Occipital lobe (tissue), 1 donor: ENCODE measurements at regions not wholly inside any gene's neighbourhood (a gene's known extent, or its start where the extent isn't known, plus 50 kb on each side); places are given as distances from the start of the nearest gene placed in this dataset.

Experiments used
- DNase-seq: peaks from one replicate; lab custom pipeline; 2025; lab: John Stamatoyannopoulos, UW

GRCh38 chr1:86229405-86229975 lies 72.9 kb upstream of the COL24A1 start:
- no peak for DNase-seq

- no peak for DNase-seq
Measured at GRCh38 chr1:86228546-86228945, 72.0 kb upstream of the COL24A1 start.

- DNase-seq: no peak
Measured at GRCh38 chr1:86227026-86227425, 70.5 kb upstream of the COL24A1 start.

- DNase-seq: no peak
Measured at GRCh38 chr1:86226204-86226603, 69.6 kb upstream of the COL24A1 start.

- no peak for DNase-seq
Measured at GRCh38 chr1:86224651-86225310, 68.2 kb upstream of the COL24A1 start.

- no peak for DNase-seq
Measured at GRCh38 chr1:86218859-86219258, 62.3 kb upstream of the COL24A1 start.

GRCh38 chr1:86214605-86215004 lies 58.0 kb upstream of the COL24A1 start:
- no peak for DNase-seq

- DNase-seq: no peak
Measured at GRCh38 chr1:86209346-86209745, 52.8 kb upstream of the COL24A1 start.

GRCh38 chr1:86207323-86207722 lies 50.8 kb upstream of the COL24A1 start:
- DNase-seq: peak; percentile 7
